T-helper 17 cell (primary cell): ENCODE measurements at regions not wholly inside any gene's neighbourhood (a gene's known extent, or its start where the extent isn't known, plus 50 kb on each side); places are given as distances from the start of the nearest gene placed in this dataset.
A peak's percentile ranks its signal among the peaks of the same experiment; 100 is the strongest.
"Not testable (repeated sequence)": the region's sequence is repeated elsewhere in the genome, so short reads cannot be mapped to it uniquely, and the experiment has no call there.

Source experiments
- ATAC-seq: fragments of 150-1000 bp; cut with Tn5 transposase; 2 replicates; pipeline ENCODE4 v1.10.0; 2021; ENCODE audit warnings: mild to moderate bottlenecking, moderate library complexity
- DNase-seq, 3 donors: peaks; one replicate each; pipeline versions ENCODE4 v3.0.0 to v3.0.0-alpha.2; 2020 to 2021
- H3K9me3 ChIP-seq: one replicate; pipeline ENCODE4 v1.7.0; 2013; ENCODE audit warnings: low read length, mild to moderate bottlenecking; ENCODE audit not compliant: control insufficient read depth, poor library complexity, severe bottlenecking
- H3K27ac Mint-ChIP-seq: one replicate; pipeline ENCODE4 v1.8.0; 2022; ENCODE audit warnings: mild to moderate bottlenecking, moderate library complexity, mixed read lengths
- H3K27me3 Mint-ChIP-seq: one replicate; pipeline ENCODE4 v1.8.0; 2022; ENCODE audit warnings: mixed read lengths
- H3K36me3 Mint-ChIP-seq: one replicate; pipeline ENCODE4 v1.8.0; 2022; ENCODE audit warnings: low read depth, mixed read lengths
- H3K4me1 Mint-ChIP-seq: one replicate; pipeline ENCODE4 v1.8.0; 2022; ENCODE audit warnings: mild to moderate bottlenecking, mixed read lengths
- H3K4me3 Mint-ChIP-seq: one replicate; pipeline ENCODE4 v1.8.0; 2022; ENCODE audit warnings: mild to moderate bottlenecking, moderate library complexity, mixed read lengths

GRCh38 chr5:40347981-40348725 lies 331.6 kb upstream of the PTGER4 start:
- Mint-ChIP-seq H3K27ac (no peak overlapping the region), H3K36me3 (no peaks in the 10 kb centered on the region), H3K4me1 (no peaks in the 10 kb centered on the region), H3K27me3 (no peaks in the 10 kb centered on the region), H3K4me3 (no peak overlapping the region)
- DNase-seq (no peak), ATAC-seq (no peak)
- H3K9me3 ChIP-seq = peaks cover 3% of the 10 kb centered on the region

GRCh38 chr5:40346901-40347300 lies 332.8 kb upstream of the PTGER4 start:
- H3K9me3 ChIP-seq = peaks cover 3% of the 10 kb centered on the region
- no peaks in the 10 kb centered on the region for H3K36me3 Mint-ChIP-seq
- H3K4me3 Mint-ChIP-seq = no peak overlapping the region
- no peak overlapping the region for H3K27ac Mint-ChIP-seq
- H3K4me1 Mint-ChIP-seq = no peaks in the 10 kb centered on the region
- DNase-seq = no peak
- ATAC-seq = no peak
- no peaks in the 10 kb centered on the region for H3K27me3 Mint-ChIP-seq

- ATAC-seq, DNase-seq, H3K4me1 Mint-ChIP-seq, H3K9me3 ChIP-seq, H3K36me3 Mint-ChIP-seq, H3K4me3 Mint-ChIP-seq, H3K27me3 Mint-ChIP-seq: not testable (repeated sequence)
- peak overlapping the region; percentile 1 for H3K27ac Mint-ChIP-seq
Measured at GRCh38 chr5:40338434-40338833, 341.3 kb upstream of the PTGER4 start.

GRCh38 chr5:40334242-40334635 lies 345.5 kb upstream of the PTGER4 start:
- H3K27ac Mint-ChIP-seq = no peak overlapping the region
- no peaks in the 10 kb centered on the region for H3K9me3 ChIP-seq
- H3K36me3 Mint-ChIP-seq = peaks cover 4% of the 10 kb centered on the region
- H3K27me3 Mint-ChIP-seq = no peaks in the 10 kb centered on the region
- DNase-seq = no peak
- no peak overlapping the region for H3K4me3 Mint-ChIP-seq
- peaks cover 7% of the 10 kb centered on the region for H3K4me1 Mint-ChIP-seq
- no peak for ATAC-seq

GRCh38 chr5:40333459-40334241 lies 346.1 kb upstream of the PTGER4 start:
- ATAC-seq = peak; percentile 27
- H3K27ac Mint-ChIP-seq = no peak overlapping the region
- H3K4me1 Mint-ChIP-seq = peaks cover 4% of the 10 kb centered on the region
- no peak overlapping the region for H3K4me3 Mint-ChIP-seq
- H3K9me3 ChIP-seq = no peaks in the 10 kb centered on the region
- no peak for DNase-seq
- H3K27me3 Mint-ChIP-seq = no peaks in the 10 kb centered on the region
- peaks cover 1% of the 10 kb centered on the region for H3K36me3 Mint-ChIP-seq

- Mint-ChIP-seq H3K4me1 (no peaks in the 10 kb centered on the region), H3K4me3 (no peak overlapping the region), H3K27me3 (no peaks in the 10 kb centered on the region), H3K36me3 (no peaks in the 10 kb centered on the region), H3K27ac (no peak overlapping the region)
- no peak for DNase-seq
- H3K9me3 ChIP-seq = no peaks in the 10 kb centered on the region
- ATAC-seq = no peak
Measured at GRCh38 chr5:40332970-40333369, 346.7 kb upstream of the PTGER4 start.

- H3K27ac Mint-ChIP-seq = no peak overlapping the region
Measured at GRCh38 chr5:40331616-40332015, 348.1 kb upstream of the PTGER4 start.

GRCh38 chr5:40321514-40321913 lies 358.2 kb upstream of the PTGER4 start:
- no peak for ATAC-seq
- DNase-seq = no peak
- no peaks in the 10 kb centered on the region for H3K9me3 ChIP-seq
- Mint-ChIP-seq H3K27me3 (no peaks in the 10 kb centered on the region), H3K36me3 (no peaks in the 10 kb centered on the region), H3K27ac (no peak overlapping the region), H3K4me1 (peaks cover 11% of the 10 kb centered on the region), H3K4me3 (no peak overlapping the region)

More at GRCh38 chr5:40331616-40332015, 348.1 kb upstream of the PTGER4 start:
- DNase-seq (no peak), ATAC-seq (no peak)
- Mint-ChIP-seq H3K4me3 (no peak overlapping the region), H3K4me1 (no peaks in the 10 kb centered on the region), H3K27me3 (no peaks in the 10 kb centered on the region), H3K36me3 (no peaks in the 10 kb centered on the region)
- H3K9me3 ChIP-seq = no peaks in the 10 kb centered on the region

- H3K9me3 ChIP-seq = no peaks in the 10 kb centered on the region
- Mint-ChIP-seq H3K4me1 (peaks cover 7% of the 10 kb centered on the region), H3K36me3 (no peaks in the 10 kb centered on the region), H3K27ac (no peak overlapping the region), H3K4me3 (no peak overlapping the region), H3K27me3 (no peaks in the 10 kb centered on the region)
- DNase-seq = no peak
- ATAC-seq = no peak
Measured at GRCh38 chr5:40318395-40318794, 361.3 kb upstream of the PTGER4 start.

GRCh38 chr5:40317023-40317422 lies 362.7 kb upstream of the PTGER4 start:
- ATAC-seq (no peak), DNase-seq (no peak)
- no peaks in the 10 kb centered on the region for H3K27me3 Mint-ChIP-seq
- no peaks in the 10 kb centered on the region for H3K36me3 Mint-ChIP-seq
- H3K9me3 ChIP-seq = no peaks in the 10 kb centered on the region
- H3K27ac Mint-ChIP-seq = no peak overlapping the region
- H3K4me3 Mint-ChIP-seq = no peak overlapping the region
- H3K4me1 Mint-ChIP-seq = peaks cover 7% of the 10 kb centered on the region

- no peak for DNase-seq
- no peaks in the 10 kb centered on the region for H3K27me3 Mint-ChIP-seq
- peaks cover 7% of the 10 kb centered on the region for H3K4me1 Mint-ChIP-seq
- no peaks in the 10 kb centered on the region for H3K9me3 ChIP-seq
- no peak overlapping the region for H3K27ac Mint-ChIP-seq
- no peak overlapping the region for H3K4me3 Mint-ChIP-seq
- ATAC-seq = no peak
- no peaks in the 10 kb centered on the region for H3K36me3 Mint-ChIP-seq
Measured at GRCh38 chr5:40315126-40315525, 364.6 kb upstream of the PTGER4 start.

- no peaks in the 10 kb centered on the region for H3K9me3 ChIP-seq
- no peak overlapping the region for H3K4me3 Mint-ChIP-seq
- peaks cover 7% of the 10 kb centered on the region for H3K4me1 Mint-ChIP-seq
- no peak overlapping the region for H3K27ac Mint-ChIP-seq
- no peak for DNase-seq
- H3K27me3 Mint-ChIP-seq = no peaks in the 10 kb centered on the region
- no peak for ATAC-seq
- H3K36me3 Mint-ChIP-seq = no peaks in the 10 kb centered on the region
Measured at GRCh38 chr5:40314275-40314674, 365.4 kb upstream of the PTGER4 start.

GRCh38 chr5:40312205-40312604 lies 367.5 kb upstream of the PTGER4 start:
- ATAC-seq = no peak
- DNase-seq = no peak
- Mint-ChIP-seq H3K27ac (no peak overlapping the region), H3K4me1 (no peaks in the 10 kb centered on the region), H3K36me3 (no peaks in the 10 kb centered on the region), H3K4me3 (no peak overlapping the region), H3K27me3 (no peaks in the 10 kb centered on the region)
- H3K9me3 ChIP-seq = no peaks in the 10 kb centered on the region

GRCh38 chr5:40309851-40310250 lies 369.9 kb upstream of the PTGER4 start:
- H3K4me3 Mint-ChIP-seq = no peak overlapping the region
- H3K4me1 Mint-ChIP-seq = no peaks in the 10 kb centered on the region
- H3K36me3 Mint-ChIP-seq = peaks cover 2% of the 10 kb centered on the region
- no peak overlapping the region for H3K27ac Mint-ChIP-seq
- DNase-seq (no peak), ATAC-seq (no peak)
- no peaks in the 10 kb centered on the region for H3K27me3 Mint-ChIP-seq
- H3K9me3 ChIP-seq = no peaks in the 10 kb centered on the region
